ENCODE measurements at regions not wholly inside any gene's neighbourhood (a gene's known extent, or its start where the extent isn't known, plus 50 kb on each side); places are given as distances from the start of the nearest gene placed in this dataset.

DNA sequence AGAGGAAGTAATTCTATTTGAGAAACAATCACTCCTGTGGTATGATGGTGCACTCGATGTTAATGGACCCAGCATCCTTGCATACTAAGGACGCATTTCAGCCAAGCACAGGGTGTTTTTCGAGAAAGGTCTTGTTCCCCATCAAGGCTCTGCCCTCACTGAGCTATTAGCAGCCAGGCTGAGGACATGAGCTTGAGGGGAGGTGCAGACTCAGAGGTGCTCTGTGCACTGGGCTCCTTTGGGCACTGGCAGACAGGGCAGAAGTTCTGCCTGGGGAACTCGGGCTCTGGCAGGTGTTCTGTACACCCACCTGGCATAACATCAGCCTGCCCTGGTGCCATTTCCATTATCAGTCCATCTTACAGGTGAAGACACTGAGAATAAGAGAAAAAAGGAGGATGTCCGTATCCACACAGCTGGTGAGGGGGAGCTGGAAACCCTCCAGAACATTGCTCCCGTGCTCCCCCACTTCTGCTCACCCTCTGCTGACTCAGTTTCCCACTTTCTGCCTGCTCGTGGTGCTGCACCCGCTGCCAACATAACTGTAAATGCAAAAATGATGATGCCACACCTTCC, 92.7 kb upstream of the RET start:
- H3K27me3 ChIP-seq (ENCODE audit: control insufficient read depth, insufficient read depth) = no peaks in the 10 kb centered on the region
- ATAC-seq = no peak
- no peaks in the 10 kb centered on the region for H3K4me1 ChIP-seq (ENCODE audit: control insufficient read depth, insufficient read depth, low read length)
- H3K9me3 ChIP-seq (ENCODE audit: control insufficient read depth, low read length) = no peaks in the 10 kb centered on the region
- DNase-seq = no peak
- no peak overlapping the region for H3K4me3 ChIP-seq (ENCODE audit: low read length)
- no peak overlapping the region for H3K27ac ChIP-seq (ENCODE audit: low read length)
- 78% methylated on average over 8 of the region's 8 CpGs for WGBS
- intact Hi-C loops (cut with DNase I) = no loop called here

DNA sequence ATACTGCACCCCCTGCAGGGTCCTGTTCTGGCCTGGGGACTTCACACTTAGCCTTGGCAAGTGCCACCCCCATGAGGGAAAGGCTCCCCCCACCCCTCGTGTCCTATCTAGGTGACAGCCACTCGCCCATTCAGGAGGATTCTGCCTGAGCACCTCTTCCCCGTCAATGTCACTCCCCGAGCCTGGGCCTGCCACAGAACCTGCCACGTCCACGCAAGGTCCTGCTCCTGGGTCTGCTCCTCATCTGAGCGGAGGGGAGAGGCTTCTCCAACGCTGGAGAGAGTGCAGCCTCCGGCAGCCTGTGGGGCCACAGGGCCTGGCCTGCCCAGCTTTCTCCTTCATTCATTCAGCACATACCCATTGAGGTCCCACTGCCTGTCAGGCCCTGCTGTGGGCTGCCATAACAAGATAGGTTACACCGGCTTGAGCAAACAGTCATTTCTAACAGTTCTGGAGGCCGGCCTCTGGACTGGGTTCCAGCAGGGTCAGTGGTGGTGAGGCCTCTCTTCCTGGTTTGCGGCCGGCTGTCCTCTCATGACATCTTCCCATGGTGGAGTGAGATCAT, 92.0 kb upstream of the RET start:
- Histone ChIP-seq H3K27ac (ENCODE audit: low read length) (no peak overlapping the region), H3K4me3 (ENCODE audit: low read length) (no peak overlapping the region), H3K9me3 (ENCODE audit: control insufficient read depth, low read length) (no peaks in the 10 kb centered on the region), H3K27me3 (ENCODE audit: control insufficient read depth, insufficient read depth) (no peaks in the 10 kb centered on the region), H3K4me1 (ENCODE audit: control insufficient read depth, insufficient read depth, low read length) (no peaks in the 10 kb centered on the region)
- ATAC-seq (no peak), DNase-seq (peak in 1 of 3 donors; percentile 28)
- WGBS = 89% methylated on average over 13 of the region's 13 CpGs
- intact Hi-C loops (cut with DNase I) = no loop called here

DNA sequence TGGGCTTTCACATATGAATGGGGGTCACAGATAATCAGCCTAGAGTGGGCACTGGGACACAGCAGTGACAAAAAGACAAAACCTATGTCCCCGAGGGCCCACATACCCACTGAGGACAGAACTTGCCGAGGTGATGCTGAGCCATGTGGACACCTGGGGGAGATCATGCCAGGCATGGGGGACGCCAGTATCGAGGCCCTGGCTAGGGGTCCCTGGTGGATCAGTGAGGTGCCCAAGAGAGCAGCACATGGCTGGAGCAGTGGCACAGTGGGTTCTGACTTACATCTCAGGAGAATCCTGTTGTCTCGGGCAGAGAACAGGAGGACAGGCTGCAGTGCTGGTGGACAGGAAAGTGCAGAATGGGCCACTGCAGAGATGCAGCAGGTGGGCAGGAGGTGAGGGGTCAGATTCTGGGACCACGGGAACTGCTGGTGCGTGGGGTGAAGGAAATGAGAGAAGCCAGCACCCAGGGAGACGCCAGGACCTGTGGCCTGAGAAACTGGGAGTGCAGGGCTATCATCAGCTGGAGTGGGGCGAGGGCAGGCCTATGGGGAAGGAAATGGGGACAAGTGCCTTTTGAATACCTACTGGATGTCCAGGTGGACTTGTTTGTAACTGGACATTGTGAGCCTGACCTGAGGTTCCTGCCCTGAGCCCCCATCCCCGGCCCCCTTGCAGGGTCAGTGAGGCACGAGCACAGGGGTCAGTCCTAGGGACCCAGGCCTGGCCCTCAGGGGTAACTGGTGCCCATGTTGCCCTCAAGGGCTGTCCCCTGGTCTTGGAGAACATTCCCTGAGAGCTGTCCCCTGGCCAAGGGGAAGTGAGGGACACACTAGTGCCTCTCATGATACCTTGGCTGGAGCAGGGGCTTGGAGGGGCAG, 91.2 kb upstream of the RET start:
- DNase-seq = peak in 2 of 3 donors; percentile 16 to 41

DNA sequence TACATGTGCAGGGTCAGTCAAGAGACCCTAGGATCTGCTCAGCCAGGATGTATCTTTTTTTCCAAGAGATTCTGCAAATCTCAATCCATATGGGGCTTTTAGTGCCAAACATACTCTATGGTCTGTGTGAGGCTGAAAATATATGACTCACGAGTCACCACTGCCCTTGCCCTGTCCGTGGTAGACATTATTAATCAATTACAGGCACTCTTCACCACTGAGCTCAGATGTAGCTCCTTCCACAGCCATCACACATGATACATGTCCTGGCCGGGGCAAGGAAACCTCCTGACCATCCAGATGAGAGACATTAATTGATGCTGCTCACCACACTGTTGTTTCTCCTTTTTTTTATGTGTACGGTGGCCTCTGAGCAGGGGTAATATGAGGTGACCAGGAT, 90.2 kb upstream of the RET start:
- no peaks in the 10 kb centered on the region for H3K27me3 ChIP-seq (ENCODE audit: control insufficient read depth, insufficient read depth)
- H3K27ac ChIP-seq (ENCODE audit: low read length) = no peak overlapping the region
- ATAC-seq = no peak
- WGBS = 69% methylated on average over 4 of the region's 4 CpGs
- H3K9me3 ChIP-seq (ENCODE audit: control insufficient read depth, low read length) = no peaks in the 10 kb centered on the region
- no peak for DNase-seq
- no peaks in the 10 kb centered on the region for H3K4me1 ChIP-seq (ENCODE audit: control insufficient read depth, insufficient read depth, low read length)
- intact Hi-C loops (cut with DNase I) = no loop called here
- no peak overlapping the region for H3K4me3 ChIP-seq (ENCODE audit: low read length)

More for the DNA sequence above, 91.2 kb upstream of the RET start:
- 87% methylated on average over 11 of the region's 11 CpGs for WGBS
- no peak overlapping the region for H3K4me3 ChIP-seq (ENCODE audit: low read length)
- intact Hi-C loops (cut with DNase I) = no loop called here
- H3K4me1 ChIP-seq (ENCODE audit: control insufficient read depth, insufficient read depth, low read length) = no peaks in the 10 kb centered on the region
- no peaks in the 10 kb centered on the region for H3K27me3 ChIP-seq (ENCODE audit: control insufficient read depth, insufficient read depth)
- no peaks in the 10 kb centered on the region for H3K9me3 ChIP-seq (ENCODE audit: control insufficient read depth, low read length)
- no peak overlapping the region for H3K27ac ChIP-seq (ENCODE audit: low read length)
- ATAC-seq = no peak

DNA sequence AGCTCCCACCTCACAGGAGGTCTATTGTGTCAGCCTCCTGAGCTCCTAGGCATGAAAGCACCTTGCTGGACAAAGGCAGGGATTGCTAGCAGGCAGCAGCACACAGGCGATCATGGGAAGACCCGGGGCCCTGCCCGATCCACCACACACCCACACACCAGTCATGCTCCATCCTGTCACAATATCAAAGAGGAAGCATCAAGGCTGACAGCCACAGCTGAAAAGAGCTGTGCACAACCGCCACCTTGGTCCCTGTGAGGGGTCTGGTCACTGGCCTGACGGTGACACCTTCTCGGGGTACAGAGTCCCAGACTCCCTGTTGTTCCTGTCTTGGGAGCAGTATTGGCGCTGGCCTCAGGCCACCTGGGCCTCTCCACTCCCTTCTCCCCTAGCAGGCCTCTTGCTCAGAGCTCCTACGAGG, 89.7 kb upstream of the RET start:
- Histone ChIP-seq H3K4me1 (ENCODE audit: control insufficient read depth, insufficient read depth, low read length) (no peaks in the 10 kb centered on the region), H3K27ac (ENCODE audit: low read length) (no peak overlapping the region), H3K4me3 (ENCODE audit: low read length) (no peak overlapping the region), H3K9me3 (ENCODE audit: control insufficient read depth, low read length) (no peaks in the 10 kb centered on the region), H3K27me3 (ENCODE audit: control insufficient read depth, insufficient read depth) (no peaks in the 10 kb centered on the region)
- WGBS = 77% methylated on average over 8 of the region's 8 CpGs
- ATAC-seq = no peak
- DNase-seq = peak in 1 of 3 donors; percentile 30
- intact Hi-C loops (cut with DNase I) = no loop called here

DNA sequence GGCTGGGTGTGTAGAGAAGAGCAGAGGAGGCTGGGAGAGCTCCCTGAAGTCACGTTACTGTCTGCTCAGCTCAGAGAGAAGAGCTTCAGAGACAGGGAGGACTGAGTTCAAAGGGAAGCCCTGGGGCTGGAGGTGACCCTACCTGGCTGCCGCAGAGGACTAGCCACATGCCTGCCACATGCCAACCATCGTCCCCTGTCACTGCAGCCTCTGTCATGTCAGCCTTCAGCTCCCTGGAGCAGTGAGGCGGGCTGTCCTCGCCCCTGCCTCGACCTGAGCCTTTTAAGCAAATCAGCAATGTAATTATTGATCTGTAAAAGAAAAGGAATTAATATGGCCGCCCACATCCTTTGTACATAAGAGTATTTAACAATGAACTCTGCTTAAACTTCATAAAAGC, 89.3 kb upstream of the RET start:
- DNase-seq = peak in 1 of 3 donors; percentile 15
- H3K27ac ChIP-seq (ENCODE audit: low read length) = no peak overlapping the region
- no peaks in the 10 kb centered on the region for H3K9me3 ChIP-seq (ENCODE audit: control insufficient read depth, low read length)
- no peak overlapping the region for H3K4me3 ChIP-seq (ENCODE audit: low read length)
- ATAC-seq = no peak
- WGBS = 85% methylated on average over 7 of the region's 7 CpGs
- no peaks in the 10 kb centered on the region for H3K27me3 ChIP-seq (ENCODE audit: control insufficient read depth, insufficient read depth)
- intact Hi-C loops (cut with DNase I) = no loop called here
- no peaks in the 10 kb centered on the region for H3K4me1 ChIP-seq (ENCODE audit: control insufficient read depth, insufficient read depth, low read length)

DNA sequence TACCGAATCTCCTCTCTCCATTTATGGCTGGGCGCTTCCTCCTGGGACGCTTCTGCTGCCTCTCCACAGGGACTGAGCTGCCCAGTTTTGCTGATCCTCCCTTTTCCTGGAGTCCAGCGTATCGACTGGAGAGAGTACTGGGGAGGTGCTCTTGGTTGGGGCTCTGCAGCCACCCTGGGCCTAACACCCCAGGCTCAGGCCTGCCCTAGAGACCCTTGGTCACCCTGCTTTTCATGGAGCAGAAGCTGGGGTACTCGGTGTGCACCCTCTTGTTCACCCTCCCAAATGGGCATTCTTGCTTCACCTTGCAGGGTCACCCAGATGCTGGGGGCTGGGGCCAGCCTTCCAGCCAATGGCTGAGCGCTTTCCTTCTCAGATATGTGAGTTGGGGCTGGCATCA, 88.8 kb upstream of the RET start:
- WGBS = 80% methylated on average over 7 of the region's 7 CpGs
- intact Hi-C loops (cut with DNase I) = no loop called here

DNA sequence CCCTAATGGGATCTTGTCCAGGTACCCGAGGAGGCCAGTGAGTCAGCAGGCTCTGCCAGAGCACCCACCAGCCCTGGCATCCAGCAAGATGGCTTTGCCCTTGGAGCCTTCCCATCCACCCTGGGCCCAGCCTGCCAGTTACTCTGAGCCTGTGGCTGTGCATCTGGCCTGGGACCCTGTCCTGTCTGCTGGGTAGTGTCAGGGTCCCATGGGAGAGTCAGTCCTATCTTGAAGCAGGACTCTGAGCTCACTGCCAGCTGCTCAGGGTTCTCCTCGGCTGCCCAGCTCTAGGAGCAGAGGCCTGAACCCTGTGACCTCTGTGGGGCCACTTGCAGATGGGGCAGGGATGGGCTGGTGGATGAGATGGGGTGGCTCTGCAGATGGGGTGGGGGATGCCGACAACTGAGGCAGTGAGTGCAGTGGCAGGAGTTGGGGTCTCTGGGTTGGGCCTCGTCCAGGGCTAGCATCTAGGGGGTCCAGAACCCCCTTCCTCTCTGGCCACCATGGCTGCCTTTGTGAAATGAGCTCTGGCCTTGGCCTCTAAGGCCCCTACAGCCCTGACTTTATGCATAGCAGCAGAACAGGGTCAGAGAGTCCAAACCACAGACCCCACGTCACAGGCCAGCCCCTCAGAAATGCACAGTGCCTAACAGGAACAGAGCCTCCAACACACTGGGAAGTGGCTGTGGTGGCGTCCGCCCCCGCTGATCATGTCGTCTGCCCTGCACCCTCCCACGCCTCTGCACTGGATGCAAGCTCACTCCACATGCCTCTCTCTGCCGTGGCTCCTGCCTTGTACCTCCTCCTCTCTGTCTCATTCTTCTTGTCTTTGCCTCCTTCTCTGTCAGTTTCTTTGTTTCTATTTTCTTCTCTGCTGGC, 88.1 kb upstream of the RET start:
- H3K4me3 ChIP-seq (ENCODE audit: low read length) = no peak overlapping the region
- intact Hi-C loops (cut with DNase I) = no loop called here

More for the DNA sequence above, 88.8 kb upstream of the RET start:
- no peak overlapping the region for H3K27ac ChIP-seq (ENCODE audit: low read length)
- no peaks in the 10 kb centered on the region for H3K9me3 ChIP-seq (ENCODE audit: control insufficient read depth, low read length)
- DNase-seq (no peak), ATAC-seq (no peak)
- H3K4me3 ChIP-seq (ENCODE audit: low read length) = no peak overlapping the region
- H3K4me1 ChIP-seq (ENCODE audit: control insufficient read depth, insufficient read depth, low read length) = no peaks in the 10 kb centered on the region
- no peaks in the 10 kb centered on the region for H3K27me3 ChIP-seq (ENCODE audit: control insufficient read depth, insufficient read depth)

DNA sequence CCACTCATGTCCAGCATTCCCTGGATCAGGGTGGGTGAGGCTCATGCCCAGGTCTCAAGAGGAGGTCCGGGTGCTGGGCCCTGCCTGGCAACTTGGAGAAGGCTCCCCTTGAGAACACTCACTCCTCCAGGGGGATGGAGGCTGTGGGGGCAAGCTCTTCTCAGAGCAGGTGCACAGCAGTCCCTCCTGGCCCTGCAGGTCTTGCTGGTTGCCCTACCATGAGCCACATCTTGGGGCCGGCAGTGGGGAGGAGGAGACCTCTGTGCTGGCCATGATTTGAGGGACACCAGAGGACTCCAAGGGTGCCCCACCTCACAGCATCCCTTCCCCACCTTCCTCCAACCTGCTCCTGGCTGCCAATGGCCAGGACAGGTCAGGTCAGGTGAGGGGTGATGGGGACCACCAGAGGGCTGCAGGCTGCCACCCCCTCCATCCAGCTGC, 87.4 kb upstream of the RET start:
- WGBS = 84% methylated on average over 2 of the region's 2 CpGs
- H3K9me3 ChIP-seq (ENCODE audit: control insufficient read depth, low read length) = no peaks in the 10 kb centered on the region
- intact Hi-C loops (cut with DNase I) = no loop called here
- no peaks in the 10 kb centered on the region for H3K4me1 ChIP-seq (ENCODE audit: control insufficient read depth, insufficient read depth, low read length)
- no peak overlapping the region for H3K27ac ChIP-seq (ENCODE audit: low read length)
- ATAC-seq = no peak
- H3K4me3 ChIP-seq (ENCODE audit: low read length) = no peak overlapping the region
- H3K27me3 ChIP-seq (ENCODE audit: control insufficient read depth, insufficient read depth) = no peaks in the 10 kb centered on the region
- DNase-seq = no peak

More for the DNA sequence above, 88.1 kb upstream of the RET start:
- no peaks in the 10 kb centered on the region for H3K27me3 ChIP-seq (ENCODE audit: control insufficient read depth, insufficient read depth)
- 76% methylated on average over 11 of the region's 11 CpGs for WGBS
- H3K4me1 ChIP-seq (ENCODE audit: control insufficient read depth, insufficient read depth, low read length) = no peaks in the 10 kb centered on the region
- no peak for ATAC-seq
- no peak overlapping the region for H3K27ac ChIP-seq (ENCODE audit: low read length)
- DNase-seq = peak in 1 of 3 donors; percentile 28
- no peaks in the 10 kb centered on the region for H3K9me3 ChIP-seq (ENCODE audit: control insufficient read depth, low read length)

DNA sequence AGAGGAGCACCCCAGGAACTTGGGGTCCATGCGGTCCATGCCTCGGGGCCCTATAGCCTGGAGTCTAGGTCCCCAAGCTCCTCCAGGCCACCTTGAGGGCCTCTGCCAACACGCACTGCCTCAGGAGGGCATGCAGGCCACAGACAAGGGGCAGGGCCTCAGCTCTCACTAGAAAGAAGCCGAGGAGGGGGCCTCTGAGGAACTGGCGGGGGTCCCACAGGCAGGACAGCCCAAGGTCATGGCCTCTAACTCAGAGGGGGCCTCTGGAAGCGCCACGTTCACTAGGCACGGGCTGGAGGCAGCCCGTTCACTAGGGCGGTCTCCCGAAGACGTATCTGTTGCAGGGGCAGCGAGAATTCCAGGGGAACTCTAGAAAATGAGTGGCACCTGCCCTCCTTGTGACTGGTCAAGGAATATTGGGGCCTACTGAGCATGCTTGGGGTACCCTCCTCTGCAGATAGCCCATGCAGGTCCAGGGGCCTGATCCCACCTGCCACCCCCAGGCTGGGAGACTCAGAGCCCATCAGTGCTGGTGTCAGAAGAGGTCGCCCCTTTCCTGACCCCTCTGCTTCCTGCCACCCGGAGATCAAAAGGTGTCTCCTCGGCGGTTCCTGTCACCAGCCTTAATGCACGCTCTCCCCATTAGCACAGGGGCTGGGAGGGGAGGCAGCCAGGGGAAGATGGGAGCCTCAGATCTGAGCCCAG, 86.7 kb upstream of the RET start:
- 68% methylated on average over 18 of the region's 18 CpGs for WGBS

More for the DNA sequence above, 86.7 kb upstream of the RET start:
- DNase-seq (no peak), ATAC-seq (no peak)
- intact Hi-C loops (cut with DNase I) = no loop called here
- H3K4me3 ChIP-seq (ENCODE audit: low read length) = no peak overlapping the region
- no peaks in the 10 kb centered on the region for H3K4me1 ChIP-seq (ENCODE audit: control insufficient read depth, insufficient read depth, low read length)
- no peaks in the 10 kb centered on the region for H3K9me3 ChIP-seq (ENCODE audit: control insufficient read depth, low read length)
- no peaks in the 10 kb centered on the region for H3K27me3 ChIP-seq (ENCODE audit: control insufficient read depth, insufficient read depth)
- H3K27ac ChIP-seq (ENCODE audit: low read length) = no peak overlapping the region

Data from right cardiac atrium (tissue), 5 donors.